Activated CD8-positive, alpha-beta T cell treated with anti-CD3 and anti-CD28 coated beads for 36 hours (primary cell): ENCODE measurements at regions not wholly inside any gene's neighbourhood (a gene's known extent, or its start where the extent isn't known, plus 50 kb on each side); places are given as distances from the start of the nearest gene placed in this dataset.

Source experiments
- ATAC-seq: fragments of 200-7000 bp; cut with Tn5 transposase; one replicate; pipeline ENCODE4 v1.10.0; 2021; ENCODE audit warnings: mild to moderate bottlenecking, moderate library complexity
- CTCF ChIA-PET: fragments of 350-600 bp; sonication (Branson Sonifier 250); formaldehyde crosslinking; loops from one replicate; lab custom pipeline; 2021; ENCODE audit warnings: antibody characterized with exemption; lab: Charles Lee
- POLR2A ChIA-PET: fragments of 350-600 bp; sonication (Branson Sonifier 250); formaldehyde crosslinking; loops from one replicate; lab custom pipeline; 2021; ENCODE audit warnings: antibody characterized with exemption; lab: Charles Lee
- DNase-seq: peaks from one replicate; pipeline ENCODE4 v3.0.0-alpha.2; 2020
- H3K27ac Mint-ChIP-seq: one replicate; pipeline ENCODE4 v1.8.0; 2021; ENCODE audit warnings: mild to moderate bottlenecking, mixed read lengths
- H3K27me3 Mint-ChIP-seq: one replicate; pipeline ENCODE4 v1.8.0; 2021; ENCODE audit warnings: mixed read lengths
- H3K36me3 Mint-ChIP-seq: one replicate; pipeline ENCODE4 v1.8.0; 2021; ENCODE audit warnings: low read depth, mixed read lengths
- H3K4me1 Mint-ChIP-seq: one replicate; pipeline ENCODE4 v1.8.0; 2021; ENCODE audit warnings: low read depth, mixed read lengths
- H3K4me3 Mint-ChIP-seq: one replicate; pipeline ENCODE4 v1.8.0; 2021; ENCODE audit warnings: mild to moderate bottlenecking, moderate library complexity, mixed read lengths
- H3K9me3 Mint-ChIP-seq: one replicate; pipeline ENCODE4 v1.8.0; 2021; ENCODE audit warnings: mixed read lengths
- CTCF ChIP-seq: fragments of 200-600 bp; IDR thresholded peaks from one replicate; pipeline ENCODE4 v1.8.0; 2022; ENCODE audit warnings: antibody characterized with exemption, mild to moderate bottlenecking
- intact Hi-C: fragments of 100-400 bp; cut with micrococcal nuclease; formaldehyde crosslinking; loops from one replicate; pipeline ENCODE4 v1.10.0; 2022

DNA sequence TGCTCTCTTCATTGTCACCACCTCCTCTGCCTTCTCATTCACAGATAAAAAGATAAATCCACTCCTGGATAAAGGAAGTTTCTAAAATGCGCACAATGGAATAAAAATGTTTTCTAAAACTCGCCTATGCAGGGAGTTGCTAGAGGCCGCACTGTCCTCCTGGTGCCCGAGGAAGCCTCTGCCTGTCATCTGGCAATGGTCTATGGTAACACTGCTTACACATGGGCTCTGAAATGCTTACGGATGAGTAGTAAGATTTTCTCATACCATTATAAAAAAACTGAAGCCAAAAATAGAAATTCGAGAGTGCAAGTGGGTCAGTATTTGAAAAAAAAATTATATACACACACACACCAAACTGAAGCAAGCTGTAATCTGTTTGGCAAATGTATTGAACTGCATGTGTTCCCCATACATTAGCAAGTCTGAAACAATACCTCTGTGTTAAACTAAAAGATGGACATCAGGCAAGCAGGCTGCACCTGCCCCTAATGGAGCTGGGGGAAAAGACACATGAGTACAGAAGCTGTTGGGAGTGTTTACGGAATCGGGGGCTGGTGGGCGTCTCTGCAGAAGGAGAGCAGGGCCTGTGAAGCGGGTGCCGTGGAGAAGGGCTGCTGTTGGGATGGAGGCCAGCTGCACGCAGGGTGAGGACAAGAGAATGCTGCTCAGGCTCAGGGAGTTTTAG lies 103.3 kb upstream of the FAT1 start:
- intact Hi-C loops = no loop called here
- H3K4me3 Mint-ChIP-seq = no peak overlapping the region
- no peaks in the 10 kb centered on the region for H3K36me3 Mint-ChIP-seq
- DNase-seq (no peak), ATAC-seq (no peak)
- H3K9me3 Mint-ChIP-seq = peaks cover 6% of the 10 kb centered on the region
- ChIA-PET CTCF (interaction anchor here (1.0 kb wide), 1 partner anchor 240 kb away, joined by 3 read pairs; no protein-coding TSS in a partner anchor), POLR2A (no interaction called here)
- no peaks in the 10 kb centered on the region for H3K27me3 Mint-ChIP-seq
- H3K27ac Mint-ChIP-seq = no peak overlapping the region
- no peak for TF ChIP-seq CTCF
- no peaks in the 10 kb centered on the region for H3K4me1 Mint-ChIP-seq

DNA sequence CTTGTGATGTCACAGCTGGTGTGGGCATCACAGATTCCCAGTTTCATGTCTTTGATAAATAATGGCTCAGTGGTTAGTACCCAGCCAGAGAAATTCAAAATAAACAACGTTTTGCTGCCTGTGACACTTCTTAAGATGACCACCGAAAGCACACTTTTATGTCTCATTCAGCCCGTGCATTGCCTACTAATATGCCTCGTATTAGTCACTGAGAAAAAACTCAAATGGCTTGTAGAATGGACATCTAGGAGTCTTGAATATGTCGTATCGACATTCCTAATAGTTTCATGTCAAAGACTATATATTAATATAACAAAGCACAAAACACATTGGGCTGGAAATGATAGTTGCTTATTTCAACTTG lies 103.9 kb upstream of the FAT1 start:
- ChIA-PET CTCF (interaction anchor here (1.0 kb wide), 1 partner anchor 240 kb away, joined by 3 read pairs; no protein-coding TSS in a partner anchor), POLR2A (no interaction called here)
- no peaks in the 10 kb centered on the region for H3K4me1 Mint-ChIP-seq
- H3K9me3 Mint-ChIP-seq = peaks cover 6% of the 10 kb centered on the region
- no peaks in the 10 kb centered on the region for H3K27me3 Mint-ChIP-seq
- ATAC-seq (no peak), DNase-seq (no peak)
- no peak for TF ChIP-seq CTCF
- H3K27ac Mint-ChIP-seq = no peak overlapping the region
- intact Hi-C loops = no loop called here
- no peak overlapping the region for H3K4me3 Mint-ChIP-seq
- H3K36me3 Mint-ChIP-seq = no peaks in the 10 kb centered on the region

GRCh38 chr4:186829097-186829496 lies 105.4 kb upstream of the FAT1 start:
- ChIA-PET CTCF (no interaction called here), POLR2A (no interaction called here)
- ATAC-seq (no peak), DNase-seq (no peak)
- H3K36me3 Mint-ChIP-seq = no peaks in the 10 kb centered on the region
- H3K9me3 Mint-ChIP-seq = peaks cover 8% of the 10 kb centered on the region
- no peaks in the 10 kb centered on the region for H3K4me1 Mint-ChIP-seq
- no peaks in the 10 kb centered on the region for H3K27me3 Mint-ChIP-seq
- TF ChIP-seq CTCF = no peak
- no peak overlapping the region for H3K4me3 Mint-ChIP-seq
- intact Hi-C loops = no loop called here
- no peak overlapping the region for H3K27ac Mint-ChIP-seq

DNA sequence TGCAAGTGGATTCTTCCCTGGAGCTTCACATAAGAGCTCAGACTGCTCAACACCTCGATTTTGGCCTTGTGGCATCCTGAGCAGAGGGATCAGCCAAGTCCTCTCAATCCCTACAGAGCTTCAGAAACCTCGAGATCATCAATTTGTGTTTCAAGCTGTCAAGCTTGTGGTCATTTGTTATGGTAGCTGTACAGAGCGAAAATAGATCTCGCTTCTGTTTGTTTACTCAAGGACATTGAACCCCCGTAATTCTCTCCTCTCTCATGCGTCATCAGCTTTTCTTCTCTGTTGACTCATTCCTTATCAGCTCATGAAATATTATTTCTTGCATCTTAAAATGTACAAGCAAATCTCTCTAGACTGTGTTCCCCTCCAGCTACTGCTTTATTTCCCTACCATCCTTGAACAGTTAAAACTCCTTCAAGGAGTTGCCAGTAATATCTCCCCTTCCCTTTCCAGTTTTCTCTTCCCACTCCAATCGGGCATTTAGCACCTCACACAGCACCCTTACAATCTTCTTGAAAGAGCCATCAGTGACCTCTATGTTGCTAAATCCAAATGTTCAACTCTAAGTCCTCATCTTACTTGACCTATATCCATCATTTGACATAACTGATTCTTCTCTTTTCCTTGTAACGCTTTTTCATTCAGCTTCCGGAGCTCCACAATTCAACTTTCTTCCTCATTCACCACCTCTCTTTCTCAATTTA lies 106.2 kb upstream of the FAT1 start:
- intact Hi-C loops = no loop called here
- no peak overlapping the region for H3K4me3 Mint-ChIP-seq
- H3K36me3 Mint-ChIP-seq = no peaks in the 10 kb centered on the region
- H3K9me3 Mint-ChIP-seq = peaks cover 6% of the 10 kb centered on the region
- DNase-seq (no peak), ATAC-seq (no peak)
- no peaks in the 10 kb centered on the region for H3K4me1 Mint-ChIP-seq
- TF ChIP-seq CTCF = no peak
- no peaks in the 10 kb centered on the region for H3K27me3 Mint-ChIP-seq
- ChIA-PET CTCF (no interaction called here), POLR2A (no interaction called here)
- no peak overlapping the region for H3K27ac Mint-ChIP-seq

DNA sequence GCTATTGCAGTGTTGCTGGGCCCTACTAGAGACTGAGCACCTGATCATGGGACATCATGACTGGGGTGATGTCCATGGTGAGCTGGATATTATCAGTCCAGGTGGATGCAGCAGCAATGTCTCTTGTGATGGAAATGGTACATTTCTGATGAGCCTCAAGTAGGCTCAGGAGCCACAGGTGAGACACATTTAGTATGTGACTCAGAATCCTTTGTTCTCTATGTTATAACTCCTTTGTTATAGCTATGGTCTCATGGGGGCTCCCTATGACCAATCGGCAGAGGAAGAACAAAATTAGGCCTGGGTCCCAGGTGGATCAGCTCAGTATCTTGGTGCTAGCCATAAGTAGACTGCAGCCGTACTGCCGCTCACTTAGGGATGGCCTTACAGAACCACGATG lies 107.9 kb upstream of the FAT1 start:
- H3K27me3 Mint-ChIP-seq = no peaks in the 10 kb centered on the region
- no peak overlapping the region for H3K4me3 Mint-ChIP-seq
- H3K27ac Mint-ChIP-seq = no peak overlapping the region
- ATAC-seq = no peak
- no peaks in the 10 kb centered on the region for H3K36me3 Mint-ChIP-seq
- intact Hi-C loops = no loop called here
- CTCF ChIA-PET = no interaction called here
- H3K9me3 Mint-ChIP-seq = peaks cover 6% of the 10 kb centered on the region
- DNase-seq = no peak
- TF ChIP-seq CTCF = no peak
- H3K4me1 Mint-ChIP-seq = no peaks in the 10 kb centered on the region
- POLR2A ChIA-PET = no interaction called here
